MCF 10A (cell line): ENCODE measurements at regions not wholly inside any gene's neighbourhood (a gene's known extent, or its start where the extent isn't known, plus 50 kb on each side); places are given as distances from the start of the nearest gene placed in this dataset.

Experiments
- BruUV-seq: library from RNA; stranded (reverse); fragments of 400-500 nt; replicated peaks from 2 replicates; lab custom pipeline; 2021; lab: Mats Ljungman, UMichigan
- CTCF ChIA-PET: fragments of 300-600 bp; sonication (Branson Sonifier 250); formaldehyde crosslinking; extraction: SDS; loops from one replicate; lab custom pipeline; 2021; ENCODE audit warnings: antibody characterized with exemption, inconsistent platforms; lab: Yijun Ruan, JAX
- POLR2A ChIA-PET: fragments of 300-600, 350-650 bp; sonication (Branson Sonifier 250); formaldehyde crosslinking; extraction: SDS; loops from one replicate; lab custom pipeline; 2020; ENCODE audit warnings: antibody characterized with exemption, inconsistent platforms; lab: Yijun Ruan, JAX
- DNase-seq: peaks from one replicate; pipeline ENCODE4 v3.0.0-alpha.2; 2018; ENCODE audit not compliant: unreplicated experiment
- H3K27ac Mint-ChIP-seq: one replicate; pipeline ENCODE4 v1.8.0; 2022; ENCODE audit warnings: mild to moderate bottlenecking, low read depth, mixed read lengths; ENCODE audit not compliant: unreplicated experiment
- H3K27me3 Mint-ChIP-seq: one replicate; pipeline ENCODE4 v1.8.0; 2022; ENCODE audit warnings: mixed read lengths; ENCODE audit not compliant: insufficient read depth, unreplicated experiment
- H3K36me3 Mint-ChIP-seq: one replicate; pipeline ENCODE4 v1.8.0; 2022; ENCODE audit warnings: mild to moderate bottlenecking, moderate library complexity, mixed read lengths; ENCODE audit not compliant: insufficient read depth, unreplicated experiment
- H3K4me1 Mint-ChIP-seq: one replicate; pipeline ENCODE4 v1.8.0; 2022; ENCODE audit warnings: mixed read lengths; ENCODE audit not compliant: insufficient read depth, unreplicated experiment
- H3K4me3 Mint-ChIP-seq: one replicate; pipeline ENCODE4 v1.8.0; 2022; ENCODE audit warnings: mild to moderate bottlenecking, moderate library complexity, mixed read lengths; ENCODE audit not compliant: unreplicated experiment
- H3K9me3 Mint-ChIP-seq: one replicate; pipeline ENCODE4 v1.8.0; 2022; ENCODE audit warnings: mixed read lengths; ENCODE audit not compliant: unreplicated experiment
- CTCF ChIP-seq: fragments of 200-600 bp; IDR thresholded peaks from one replicate; pipeline ENCODE4 v1.8.0; 2022; ENCODE audit warnings: antibody characterized with exemption, mild to moderate bottlenecking; ENCODE audit not compliant: unreplicated experiment
- intact Hi-C: fragments of 100-400 bp; cut with micrococcal nuclease; formaldehyde crosslinking; loops from 2 replicates; pipeline ENCODE4 v1.14.1; 2022

GRCh38 chr11:95417832-95418231 lies 186.8 kb upstream of the SESN3 start:
- intact Hi-C loops: no loop called here
- CTCF ChIA-PET: no interaction called here

GRCh38 chr11:95415837-95416304 lies 184.9 kb upstream of the SESN3 start:
- TF ChIP-seq CTCF: no peak
- Mint-ChIP-seq H3K27me3 (no peaks in the 10 kb centered on the region), H3K4me3 (no peak overlapping the region), H3K9me3 (no peaks in the 10 kb centered on the region), H3K36me3 (no peaks in the 10 kb centered on the region), H3K4me1 (peaks cover 3% of the 10 kb centered on the region), H3K27ac (no peak overlapping the region)
- POLR2A ChIA-PET: interaction anchor here (0.6 kb wide), 1 partner anchor 19 kb away, joined by 3 read pairs; no protein-coding TSS in a partner anchor
- CTCF ChIA-PET: interaction anchor here (0.6 kb wide), 1 partner anchor 350 kb away, joined by 3 read pairs; no protein-coding TSS in a partner anchor
- no peak for DNase-seq
- intact Hi-C loops: no loop called here
- no TSS peak for BruUV-seq

More at GRCh38 chr11:95417832-95418231, 186.8 kb upstream of the SESN3 start:
- H3K9me3 Mint-ChIP-seq: no peaks in the 10 kb centered on the region
- H3K4me3 Mint-ChIP-seq: no peak overlapping the region
- H3K4me1 Mint-ChIP-seq: no peaks in the 10 kb centered on the region
- no TSS peak for BruUV-seq
- no peaks in the 10 kb centered on the region for H3K36me3 Mint-ChIP-seq
- DNase-seq: no peak
- no peaks in the 10 kb centered on the region for H3K27me3 Mint-ChIP-seq
- TF ChIP-seq CTCF: no peak
- no peak overlapping the region for H3K27ac Mint-ChIP-seq
- POLR2A ChIA-PET: no interaction called here

GRCh38 chr11:95414217-95414616 lies 183.2 kb upstream of the SESN3 start:
- H3K36me3 Mint-ChIP-seq: no peaks in the 10 kb centered on the region
- intact Hi-C loops: no loop called here
- TF ChIP-seq CTCF: no peak
- CTCF ChIA-PET: no interaction called here
- no peak overlapping the region for H3K4me3 Mint-ChIP-seq
- DNase-seq: no peak
- H3K4me1 Mint-ChIP-seq: peaks cover 8% of the 10 kb centered on the region
- H3K27me3 Mint-ChIP-seq: no peaks in the 10 kb centered on the region
- BruUV-seq: no TSS peak
- no peaks in the 10 kb centered on the region for H3K9me3 Mint-ChIP-seq
- no peak overlapping the region for H3K27ac Mint-ChIP-seq
- POLR2A ChIA-PET: no interaction called here

GRCh38 chr11:95413761-95414160 lies 182.8 kb upstream of the SESN3 start:
- H3K4me3 Mint-ChIP-seq: no peak overlapping the region
- POLR2A ChIA-PET: no interaction called here
- TF ChIP-seq CTCF: no peak
- intact Hi-C loops: no loop called here
- H3K36me3 Mint-ChIP-seq: no peaks in the 10 kb centered on the region
- H3K27me3 Mint-ChIP-seq: no peaks in the 10 kb centered on the region
- CTCF ChIA-PET: no interaction called here
- H3K4me1 Mint-ChIP-seq: peaks cover 8% of the 10 kb centered on the region
- no peaks in the 10 kb centered on the region for H3K9me3 Mint-ChIP-seq
- H3K27ac Mint-ChIP-seq: no peak overlapping the region
- DNase-seq: no peak
- no TSS peak for BruUV-seq
